Stomach (tissue), 8 donors: ENCODE measurements at regions not wholly inside any gene's neighbourhood (a gene's known extent, or its start where the extent isn't known, plus 50 kb on each side); places are given as distances from the start of the nearest gene placed in this dataset.
"Not testable (repeated sequence)": the region's sequence is repeated elsewhere in the genome, so short reads cannot be mapped to it uniquely, and the experiment has no call there.

Source experiments
- DNase-seq, 2 donors: peaks; one replicate each; pipeline versions ENCODE4 v3.0.0 to v3.0.0-alpha.2; 2013 to 2019
- H3K27ac ChIP-seq, 5 donors: fragments of 200-600 bp in 4 of 5; sonication (generic) in 4 of 5; one replicate each; pipeline ENCODE4 v1.5.1; 2013 to 2019; ENCODE audit warnings: mild to moderate bottlenecking in 1 of 5, moderate library complexity in 1 of 5
- H3K27me3 ChIP-seq, 3 donors: fragments of 200-600 bp; sonication (generic); one replicate each; pipeline ENCODE4 v1.5.1; 2017 to 2019; ENCODE audit warnings: mixed run types in 1 of 3
- H3K36me3 ChIP-seq, 4 donors: fragments of 200-600 bp; sonication (generic); 1 replicate in 3 of 4; 2 replicates in 1 of 4; pipeline ENCODE4 v1.5.1; 2016 to 2019
- H3K4me1 ChIP-seq, 4 donors: fragments of 200-600 bp; sonication (generic); one replicate each; pipeline ENCODE4 v1.5.1; 2016 to 2019
- H3K4me3 ChIP-seq, 4 donors: fragments of 200-600 bp; sonication (generic) in 3 of 4; one replicate each; pipeline ENCODE4 v1.5.1; 2016 to 2019; ENCODE audit warnings: mild to moderate bottlenecking in 1 of 4
- H3K9me3 ChIP-seq, 4 donors: fragments of 200-600 bp; sonication (generic); one replicate each; pipeline ENCODE4 v1.5.1; 2016 to 2019
- WGBS, 5 donors: extraction: QIAGEN DNeasy Blood & Tissue Kit in 3 of 5; methylation state at CpG; one replicate each; pipeline versions ENCODE4 v1.1.5 to v1.1.7; 2013 to 2018; 5-methylcytosine and 5-hydroxymethylcytosine counted together
- intact Hi-C: fragments of 100-400 bp; cut with DNase I; formaldehyde crosslinking; loops from one replicate; pipeline ENCODE4 v1.15.1; 2023; ENCODE audit warnings: low total_unique reads
- TF ChIP-seq, protein P1 (sequence below), 7 experiments: fragments of 450-650 bp in 4 of 7; fragments of 200-600 bp in 3 of 7; sonication (generic) in 3 of 7; IDR thresholded peaks; one replicate each; pipeline ENCODE4 v1.5.1; 2016 to 2019; ENCODE audit warnings: antibody characterized with exemption in 7 of 7, control low read depth in 2 of 7, mild to moderate bottlenecking in 1 of 7
- donor health status: healthy with polysubstance abuse.
- donor health status: Bipolar disorder and iron deficiency.
- donor health status: healthy.

DNA sequence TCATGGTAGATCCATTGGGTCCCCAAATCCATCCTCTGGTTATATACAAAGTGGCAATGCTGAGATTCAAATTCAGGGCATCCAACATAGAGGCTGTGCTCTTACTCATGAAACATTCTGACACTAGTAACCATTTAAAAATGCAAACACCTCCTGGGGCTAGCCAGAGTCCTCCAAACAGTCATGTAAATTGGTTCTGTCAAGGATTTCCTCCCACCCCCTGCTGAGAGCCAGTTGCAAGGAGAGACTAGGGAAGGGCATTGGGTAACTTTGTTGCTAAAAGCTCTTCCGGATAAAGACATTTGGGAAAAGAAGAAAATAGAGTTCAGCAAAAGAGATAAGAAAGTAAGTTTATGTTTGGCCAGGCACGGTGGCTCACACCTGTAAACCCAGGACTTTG lies 58.3 kb downstream of the ART5 start:
- peaks cover 0 to 46% (median 0%) of the 10 kb centered on the region in 3 donors for H3K27me3 ChIP-seq
- intact Hi-C loops, DNase-seq, H3K27ac ChIP-seq, H3K9me3 ChIP-seq, H3K36me3 ChIP-seq, H3K4me3 ChIP-seq: not testable (repeated sequence)
- 66 to 100% (median 68%) methylated on average over 1 to 2 of the region's 2 CpGs for WGBS, 5 donors
- H3K4me1 ChIP-seq, result peaks cover 5 to 13% (median 7%) of the 10 kb centered on the region in 4 donors

DNA sequence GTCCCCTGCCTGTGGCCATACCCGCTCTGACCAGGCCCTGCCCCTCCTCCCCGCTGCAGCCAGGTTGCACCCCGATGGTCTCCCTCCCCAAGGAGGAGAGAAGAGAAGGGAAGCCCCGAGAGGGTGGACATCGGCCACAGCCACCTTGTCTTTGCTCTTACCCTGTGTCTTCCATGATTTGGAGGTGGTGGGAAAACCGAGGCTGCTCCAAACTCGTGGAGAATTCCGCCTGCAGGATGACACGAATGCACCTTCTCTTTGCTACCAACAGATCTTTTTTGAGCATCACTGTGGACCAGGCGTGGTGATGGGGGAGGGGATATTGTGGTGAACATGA lies 60.4 kb downstream of the ART5 start:
- H3K27ac ChIP-seq, H3K9me3 ChIP-seq, H3K4me3 ChIP-seq, intact Hi-C loops, DNase-seq, H3K36me3 ChIP-seq: not testable (repeated sequence)
- Histone ChIP-seq H3K27me3 (peaks cover 0 to 44% (median 0%) of the 10 kb centered on the region in 3 donors), H3K4me1 (peaks cover 5 to 13% (median 7%) of the 10 kb centered on the region in 4 donors)
- TF ChIP-seq, protein P1, sequence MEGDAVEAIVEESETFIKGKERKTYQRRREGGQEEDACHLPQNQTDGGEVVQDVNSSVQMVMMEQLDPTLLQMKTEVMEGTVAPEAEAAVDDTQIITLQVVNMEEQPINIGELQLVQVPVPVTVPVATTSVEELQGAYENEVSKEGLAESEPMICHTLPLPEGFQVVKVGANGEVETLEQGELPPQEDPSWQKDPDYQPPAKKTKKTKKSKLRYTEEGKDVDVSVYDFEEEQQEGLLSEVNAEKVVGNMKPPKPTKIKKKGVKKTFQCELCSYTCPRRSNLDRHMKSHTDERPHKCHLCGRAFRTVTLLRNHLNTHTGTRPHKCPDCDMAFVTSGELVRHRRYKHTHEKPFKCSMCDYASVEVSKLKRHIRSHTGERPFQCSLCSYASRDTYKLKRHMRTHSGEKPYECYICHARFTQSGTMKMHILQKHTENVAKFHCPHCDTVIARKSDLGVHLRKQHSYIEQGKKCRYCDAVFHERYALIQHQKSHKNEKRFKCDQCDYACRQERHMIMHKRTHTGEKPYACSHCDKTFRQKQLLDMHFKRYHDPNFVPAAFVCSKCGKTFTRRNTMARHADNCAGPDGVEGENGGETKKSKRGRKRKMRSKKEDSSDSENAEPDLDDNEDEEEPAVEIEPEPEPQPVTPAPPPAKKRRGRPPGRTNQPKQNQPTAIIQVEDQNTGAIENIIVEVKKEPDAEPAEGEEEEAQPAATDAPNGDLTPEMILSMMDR (IDR thresholded peaks at IDR 0.05), result peak in 1 of 7 experiments; percentile 19
- 32 to 42% (median 37%) methylated on average over 6 to 10 of the region's 10 CpGs for WGBS, 5 donors

DNA sequence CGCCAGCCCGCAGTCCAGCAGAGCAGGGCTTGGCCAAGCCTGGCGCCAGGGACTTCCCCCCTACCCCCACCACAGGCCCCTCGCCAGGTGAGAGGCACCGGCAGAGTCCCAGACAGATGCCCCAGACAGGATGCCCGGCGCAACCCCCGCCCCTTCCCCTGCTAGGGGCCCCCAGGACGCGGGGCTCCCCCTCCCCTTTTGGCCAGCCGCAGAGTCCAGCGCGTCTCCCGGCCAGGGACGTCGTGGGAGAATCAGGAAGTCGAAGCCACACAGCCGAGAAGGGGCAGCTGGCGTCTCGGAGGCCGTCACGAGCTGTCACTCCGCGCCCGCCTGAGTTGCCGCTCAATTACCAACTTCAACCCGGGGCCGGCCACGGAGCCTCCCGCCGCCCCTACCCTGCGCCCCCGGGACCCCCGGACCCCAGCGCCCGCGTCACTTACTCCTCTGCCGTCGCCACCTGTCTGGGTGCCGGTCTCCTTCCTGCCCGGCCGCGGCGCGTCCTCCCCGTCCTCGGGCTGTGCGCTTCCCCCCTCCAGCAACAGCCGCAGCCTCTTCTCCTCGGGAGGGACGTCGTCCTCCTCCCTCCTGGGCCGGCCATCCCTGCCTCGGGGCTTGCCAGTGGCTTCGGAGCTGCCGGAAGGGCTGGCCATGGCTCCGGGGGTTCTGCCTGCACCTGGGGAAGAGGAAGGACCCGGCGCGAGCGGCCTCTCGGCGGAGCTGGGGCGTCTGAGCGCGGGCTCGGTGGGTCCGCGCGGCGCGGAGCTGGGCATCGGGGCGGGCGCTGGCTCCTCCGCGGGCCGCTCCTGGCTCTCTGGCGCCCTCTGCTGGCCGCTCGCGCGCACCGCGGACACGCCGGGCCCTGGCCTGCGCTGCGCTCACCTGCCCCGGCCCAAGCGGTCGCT lies 61.1 kb downstream of the ART5 start:
- TF ChIP-seq, protein P1 (IDR thresholded peaks at IDR 0.05), result peak in 3 of 7 experiments; percentile 75 to 92 (median 86)
- Histone ChIP-seq H3K27ac (peak overlapping the region; percentile 20 to 76 (median 51)), H3K27me3 (peaks cover 0 to 49% (median 0%) of the 10 kb centered on the region in 3 donors), H3K4me1 (peaks cover 5 to 13% (median 7%) of the 10 kb centered on the region in 4 donors), H3K4me3 (peak overlapping the region; percentile 51 to 69 (median 54))
- WGBS, 5 donors, result 0 to 1% (median 1%) methylated on average over 7 to 83 of the region's 92 CpGs
- intact Hi-C loops, H3K9me3 ChIP-seq, H3K36me3 ChIP-seq: not testable (repeated sequence)
- peak; percentile 66 to 79 for DNase-seq

DNA sequence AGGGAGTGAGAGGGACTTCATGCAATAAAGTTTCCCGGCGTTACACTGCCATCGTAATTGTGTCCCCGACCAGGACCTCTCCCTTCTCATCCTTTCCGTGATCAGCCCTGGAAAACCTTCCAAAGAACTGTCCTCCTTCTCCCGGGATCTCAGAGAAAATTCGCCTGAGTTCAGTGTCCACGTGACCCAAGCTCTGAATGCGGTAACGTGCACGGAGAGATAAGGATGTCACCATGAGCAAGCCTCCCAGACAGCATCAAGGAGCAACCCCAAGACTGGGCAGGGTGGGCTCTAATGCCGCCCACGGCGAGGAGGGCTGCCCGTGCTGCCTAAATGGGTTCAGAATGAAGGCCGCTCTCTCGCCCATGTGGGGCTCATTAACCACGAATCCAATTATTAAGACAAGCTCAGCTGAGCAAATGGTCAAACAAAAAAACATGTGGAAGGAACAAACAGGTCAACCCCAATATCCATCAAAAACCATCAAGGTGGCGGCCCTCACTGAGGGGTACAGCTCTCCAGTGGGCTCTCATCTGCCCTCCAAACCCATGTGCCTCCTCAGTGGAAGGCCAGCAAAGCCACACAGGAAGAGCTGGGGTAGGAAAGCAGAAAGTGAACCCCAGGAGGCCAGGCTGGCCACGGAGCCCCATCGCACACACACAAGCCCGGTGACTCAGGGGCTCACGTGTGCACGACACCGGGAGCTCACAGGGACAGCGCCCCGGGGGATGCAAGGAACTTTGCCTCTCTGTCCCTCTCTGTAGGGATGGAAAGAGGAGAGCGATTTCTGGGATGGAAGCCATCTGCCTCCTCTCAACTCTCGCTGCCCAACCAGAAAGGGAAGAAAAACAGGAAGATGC lies 62.0 kb downstream of the ART5 start:
- peak in 1 of 2 donors; percentile 36 for DNase-seq
- intact Hi-C loops, H3K27ac ChIP-seq, H3K36me3 ChIP-seq, H3K9me3 ChIP-seq: not testable (repeated sequence)
- peaks cover 5 to 13% (median 7%) of the 10 kb centered on the region in 4 donors for H3K4me1 ChIP-seq
- 67 to 91% (median 70%) methylated on average over 17 to 25 of the region's 29 CpGs for WGBS, 5 donors
- peaks cover 0 to 48% (median 0%) of the 10 kb centered on the region in 3 donors for H3K27me3 ChIP-seq
- H3K4me3 ChIP-seq, result peak overlapping the region; percentile 51 to 69 (median 54)

DNA sequence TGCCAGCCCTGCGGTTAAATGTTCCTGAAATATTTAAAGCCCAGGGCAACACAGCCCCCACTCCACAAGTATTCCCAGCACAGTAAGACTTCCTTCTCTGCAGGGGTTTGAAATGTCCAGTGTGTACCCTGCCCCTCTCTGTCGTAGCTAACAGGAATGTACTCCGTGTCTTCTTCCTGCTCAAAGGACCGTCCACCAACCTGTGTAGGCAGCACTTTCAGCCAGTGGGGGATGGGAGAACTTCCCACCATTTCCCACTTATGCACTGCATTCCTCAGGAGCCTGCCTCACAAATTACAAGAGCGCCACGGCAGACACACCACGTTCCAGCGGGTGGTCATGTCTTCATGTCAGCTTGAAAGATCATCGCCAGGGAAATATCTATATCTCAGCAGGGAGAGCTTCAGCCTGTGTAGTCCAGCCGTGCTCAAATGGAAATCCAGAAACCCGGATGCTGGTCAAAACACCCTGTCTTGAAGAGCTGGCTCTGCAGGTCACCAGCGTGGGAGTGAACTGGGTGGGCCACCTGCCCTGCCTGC lies 65.7 kb downstream of the ART5 start:
- H3K36me3 ChIP-seq, H3K4me3 ChIP-seq, H3K9me3 ChIP-seq, DNase-seq, H3K27ac ChIP-seq, intact Hi-C loops: not testable (repeated sequence)
- peaks cover 5 to 21% (median 7%) of the 10 kb centered on the region in 4 donors for H3K4me1 ChIP-seq
- 64 to 71% (median 69%) methylated on average over 10 to 12 of the region's 12 CpGs for WGBS, 5 donors
- H3K27me3 ChIP-seq, result peaks cover 0 to 25% (median 0%) of the 10 kb centered on the region in 3 donors

DNA sequence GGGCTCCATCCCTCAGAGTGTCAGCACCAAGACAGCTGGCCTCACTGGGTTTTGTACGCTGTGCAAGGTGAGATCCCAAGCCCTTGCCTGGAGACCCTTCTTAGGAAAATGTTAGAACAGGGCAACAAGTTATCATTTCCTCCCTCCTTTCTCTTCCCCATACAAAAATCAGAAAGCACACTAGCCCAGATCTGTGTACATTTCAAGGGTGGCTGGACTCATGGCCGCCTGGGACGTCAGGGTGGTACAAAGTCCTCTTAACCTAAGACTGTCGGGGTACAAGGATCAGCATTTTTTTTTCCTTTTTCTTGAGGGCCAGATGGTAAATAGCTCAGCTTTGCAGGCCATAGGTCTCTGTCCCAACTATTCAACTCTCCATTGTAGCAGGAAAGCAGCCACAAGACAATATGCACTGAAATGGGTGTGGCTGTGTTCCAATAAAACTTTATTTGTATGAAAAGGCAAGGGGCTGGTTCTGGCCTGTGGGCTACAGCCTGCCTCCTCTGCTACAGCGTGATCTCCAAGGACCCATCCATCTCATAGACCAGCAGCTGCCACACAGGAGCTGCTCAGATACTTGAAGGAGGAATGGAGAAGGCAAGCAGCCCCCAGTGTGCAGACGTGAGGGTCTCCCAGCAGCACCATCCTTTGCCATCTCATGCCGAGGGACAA lies 68.7 kb downstream of the ART5 start:
- intact Hi-C loops, H3K27ac ChIP-seq, H3K9me3 ChIP-seq, H3K27me3 ChIP-seq, H3K4me1 ChIP-seq, DNase-seq, H3K4me3 ChIP-seq, H3K36me3 ChIP-seq: not testable (repeated sequence)
- WGBS, 5 donors, result 81 to 90% (median 83%) methylated on average over 7 of the region's 7 CpGs
